ENCODE measurements at regions not wholly inside any gene's neighbourhood (a gene's known extent, or its start where the extent isn't known, plus 50 kb on each side); places are given as distances from the start of the nearest gene placed in this dataset.

DNA sequence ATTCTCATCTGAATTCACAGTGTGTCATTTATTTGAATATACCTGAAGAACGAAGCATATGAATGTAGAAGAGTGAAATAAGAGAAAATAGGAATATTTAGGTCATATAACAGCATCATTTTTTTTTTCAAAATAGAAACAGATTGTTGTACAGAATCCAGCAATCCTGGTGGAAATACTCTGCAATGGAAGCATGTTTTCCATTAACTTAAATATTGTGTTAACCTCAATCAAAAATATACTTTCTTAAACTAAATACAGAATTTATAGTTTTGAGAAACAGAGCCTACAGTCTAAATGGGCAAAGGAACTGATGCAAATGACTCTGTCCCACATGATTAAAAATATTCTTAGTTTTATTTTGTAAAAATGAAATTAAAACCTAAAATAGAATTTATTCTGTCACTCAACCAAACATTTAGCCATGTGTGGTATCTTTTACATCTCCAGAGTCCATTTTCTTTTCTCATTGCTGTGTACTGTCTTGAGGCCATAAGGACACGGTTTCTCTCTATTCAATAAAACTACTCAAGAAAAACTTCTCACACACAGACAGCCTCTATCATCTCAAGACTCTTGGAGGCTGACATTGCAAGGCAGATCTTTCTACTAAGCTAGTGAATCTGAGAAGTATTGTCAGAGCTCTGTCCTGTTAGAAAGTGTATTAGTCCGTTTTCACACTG lies 322.6 kb downstream of the LTN1 start:
- H3K9ac ChIP-seq (ENCODE audit: extremely low read depth, low read length, poor library complexity, severe bottlenecking): no peak overlapping the region
- no peaks in the 10 kb centered on the region for H3K4me1 ChIP-seq (ENCODE audit: control insufficient read depth, insufficient read depth, low read length)
- H3K9me3 Mint-ChIP-seq: no peaks in the 10 kb centered on the region
- H3K27ac ChIP-seq (ENCODE audit: low read depth, low read length): no peak overlapping the region
- no peak for DNase-seq
- TF ChIP-seq, protein P1, sequence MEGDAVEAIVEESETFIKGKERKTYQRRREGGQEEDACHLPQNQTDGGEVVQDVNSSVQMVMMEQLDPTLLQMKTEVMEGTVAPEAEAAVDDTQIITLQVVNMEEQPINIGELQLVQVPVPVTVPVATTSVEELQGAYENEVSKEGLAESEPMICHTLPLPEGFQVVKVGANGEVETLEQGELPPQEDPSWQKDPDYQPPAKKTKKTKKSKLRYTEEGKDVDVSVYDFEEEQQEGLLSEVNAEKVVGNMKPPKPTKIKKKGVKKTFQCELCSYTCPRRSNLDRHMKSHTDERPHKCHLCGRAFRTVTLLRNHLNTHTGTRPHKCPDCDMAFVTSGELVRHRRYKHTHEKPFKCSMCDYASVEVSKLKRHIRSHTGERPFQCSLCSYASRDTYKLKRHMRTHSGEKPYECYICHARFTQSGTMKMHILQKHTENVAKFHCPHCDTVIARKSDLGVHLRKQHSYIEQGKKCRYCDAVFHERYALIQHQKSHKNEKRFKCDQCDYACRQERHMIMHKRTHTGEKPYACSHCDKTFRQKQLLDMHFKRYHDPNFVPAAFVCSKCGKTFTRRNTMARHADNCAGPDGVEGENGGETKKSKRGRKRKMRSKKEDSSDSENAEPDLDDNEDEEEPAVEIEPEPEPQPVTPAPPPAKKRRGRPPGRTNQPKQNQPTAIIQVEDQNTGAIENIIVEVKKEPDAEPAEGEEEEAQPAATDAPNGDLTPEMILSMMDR (conservative IDR thresholded peaks at IDR 0.05): no peak
- no peaks in the 10 kb centered on the region for H3K27me3 Mint-ChIP-seq (ENCODE audit: insufficient read depth)
- H3K4me3 ChIP-seq (ENCODE audit: low read length): no peak overlapping the region
- no peak overlapping the region for H3K4me3 Mint-ChIP-seq
- H3K9me3 ChIP-seq (ENCODE audit: control insufficient read depth, low read length): no peaks in the 10 kb centered on the region
- 94 to 100% methylated on average over 1 to 3 of the region's 3 CpGs for WGBS, 2 experiments (ENCODE audit: insufficient coverage in 1 of 2, insufficient read length in 1 of 2)
- H3K27me3 ChIP-seq (ENCODE audit: control insufficient read depth, insufficient read depth, low read length, poor library complexity, severe bottlenecking): no peaks in the 10 kb centered on the region
- no peaks in the 10 kb centered on the region for H3K36me3 ChIP-seq (ENCODE audit: control insufficient read depth, insufficient read depth, low read length)
- no peaks in the 10 kb centered on the region for H3K36me3 Mint-ChIP-seq (ENCODE audit: low read depth)
- H3K27ac Mint-ChIP-seq: no peak overlapping the region
- no peaks in the 10 kb centered on the region for H3K4me1 Mint-ChIP-seq

DNA sequence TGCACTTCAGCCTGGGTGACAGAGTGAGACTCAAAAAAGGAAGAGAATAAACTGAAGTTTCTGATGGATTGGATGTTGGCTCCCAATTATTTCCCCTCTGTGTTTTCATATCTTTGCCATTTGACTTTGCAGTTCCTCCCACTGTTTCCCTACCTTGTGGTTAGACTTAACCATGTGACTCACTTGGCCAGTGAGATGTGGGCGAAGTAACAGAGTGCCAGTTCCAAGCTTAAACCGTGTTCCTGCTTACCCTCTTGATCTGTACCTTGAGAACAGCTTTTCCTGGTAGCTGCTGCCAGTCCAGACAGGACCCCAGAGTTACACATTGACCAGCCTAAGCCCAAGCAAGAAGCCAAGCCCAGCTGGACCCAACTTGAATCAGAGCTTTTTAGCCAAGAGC lies 323.4 kb downstream of the LTN1 start:
- Mint-ChIP-seq H3K9me3 (no peaks in the 10 kb centered on the region), H3K4me3 (no peak overlapping the region), H3K27me3 (ENCODE audit: insufficient read depth) (no peaks in the 10 kb centered on the region), H3K4me1 (no peaks in the 10 kb centered on the region), H3K36me3 (ENCODE audit: low read depth) (no peaks in the 10 kb centered on the region), H3K27ac (no peak overlapping the region)
- Histone ChIP-seq H3K9ac (ENCODE audit: extremely low read depth, low read length, poor library complexity, severe bottlenecking) (no peak overlapping the region), H3K4me3 (ENCODE audit: low read length) (no peak overlapping the region), H3K9me3 (ENCODE audit: control insufficient read depth, low read length) (no peaks in the 10 kb centered on the region), H3K36me3 (ENCODE audit: control insufficient read depth, insufficient read depth, low read length) (no peaks in the 10 kb centered on the region), H3K4me1 (ENCODE audit: control insufficient read depth, insufficient read depth, low read length) (no peaks in the 10 kb centered on the region), H3K27me3 (ENCODE audit: control insufficient read depth, insufficient read depth, low read length, poor library complexity, severe bottlenecking) (no peaks in the 10 kb centered on the region), H3K27ac (ENCODE audit: low read depth, low read length) (no peak overlapping the region)
- no peak for DNase-seq
- WGBS, 2 experiments (ENCODE audit: insufficient coverage in 1 of 2, insufficient read length in 1 of 2): 90 to 100% methylated on average over 1 to 2 of the region's 2 CpGs
- TF ChIP-seq, protein P1 (conservative IDR thresholded peaks at IDR 0.05): no peak

DNA sequence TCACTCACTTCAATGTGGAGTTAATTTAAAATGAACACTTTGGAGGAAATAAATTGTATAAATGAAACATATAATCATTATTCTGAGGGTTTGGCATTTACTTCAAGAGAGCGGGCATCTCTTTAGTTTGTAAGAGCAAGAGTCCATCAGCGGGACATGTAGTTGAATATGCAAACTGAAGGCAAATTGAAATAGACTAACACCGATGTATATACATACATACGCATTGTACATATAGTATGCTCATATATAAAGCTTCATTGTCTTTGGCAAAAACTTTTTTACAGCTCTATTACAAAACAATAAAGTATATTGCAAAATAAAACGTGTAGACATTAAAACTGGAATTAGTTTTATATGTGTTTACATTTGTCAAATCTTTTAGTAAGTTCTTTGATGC lies 328.9 kb downstream of the LTN1 start:
- no peaks in the 10 kb centered on the region for H3K27me3 Mint-ChIP-seq (ENCODE audit: insufficient read depth)
- no peak overlapping the region for H3K4me3 Mint-ChIP-seq
- Histone ChIP-seq H3K27me3 (ENCODE audit: control insufficient read depth, insufficient read depth, low read length, poor library complexity, severe bottlenecking) (no peaks in the 10 kb centered on the region), H3K36me3 (ENCODE audit: control insufficient read depth, insufficient read depth, low read length) (no peaks in the 10 kb centered on the region), H3K4me3 (ENCODE audit: low read length) (no peak overlapping the region), H3K9me3 (ENCODE audit: control insufficient read depth, low read length) (no peaks in the 10 kb centered on the region), H3K4me1 (ENCODE audit: control insufficient read depth, insufficient read depth, low read length) (no peaks in the 10 kb centered on the region), H3K27ac (ENCODE audit: low read depth, low read length) (no peak overlapping the region), H3K9ac (ENCODE audit: extremely low read depth, low read length, poor library complexity, severe bottlenecking) (no peak overlapping the region)
- H3K9me3 Mint-ChIP-seq: no peaks in the 10 kb centered on the region
- no peak for DNase-seq
- no peaks in the 10 kb centered on the region for H3K4me1 Mint-ChIP-seq
- TF ChIP-seq, protein P1 (conservative IDR thresholded peaks at IDR 0.05): no peak
- 100% methylated on average over 4 of the region's 5 CpGs; no CpG with 5 or more reads in 1 of the 2 experiments for WGBS, 2 experiments (ENCODE audit: insufficient coverage in 1 of 2, insufficient read length in 1 of 2)
- H3K27ac Mint-ChIP-seq: no peak overlapping the region
- H3K36me3 Mint-ChIP-seq (ENCODE audit: low read depth): no peaks in the 10 kb centered on the region

Data from endodermal cell (in vitro differentiated cells).